SK-N-SH treated with all-trans-retinoic acid at 6 μM for 48 hours (cell line): ENCODE measurements at regions not wholly inside any gene's neighbourhood (a gene's known extent, or its start where the extent isn't known, plus 50 kb on each side); places are given as distances from the start of the nearest gene placed in this dataset.
"Not testable (repeated sequence)": the region's sequence is repeated elsewhere in the genome, so short reads cannot be mapped to it uniquely, and the experiment has no call there.

Experiments used
- ATAC-seq: fragments of 200-7000 bp; cut with Tn5 transposase; 3 replicates; pipeline ENCODE4 v1.9.1; 2020; ENCODE audit warnings: mild to moderate bottlenecking, moderate library complexity
- ARNTL ChIP-seq: fragments of 450-650 bp; formaldehyde crosslinking; IDR thresholded peaks from 2 replicates; pipeline ENCODE4 v1.5.0; 2020; ENCODE audit warnings: low read depth, mild to moderate bottlenecking, moderate library complexity, borderline replicate concordance
- BACH2 ChIP-seq: fragments of 250-450 bp; sonication (Bioruptor Pico); IDR thresholded peaks from 2 replicates; pipeline ENCODE4 v1.9.0; 2021; ENCODE audit warnings: mild to moderate bottlenecking, borderline replicate concordance
- CREB5 ChIP-seq: fragments of 250-450 bp; sonication (Bioruptor Pico); IDR thresholded peaks from 2 replicates; pipeline ENCODE4 v1.5.1; 2020; ENCODE audit warnings: low read depth, mild to moderate bottlenecking, moderate library complexity
- CSDC2 ChIP-seq: fragments of 250-450 bp; sonication (Bioruptor Pico); IDR thresholded peaks from 2 replicates; pipeline ENCODE4 v1.5.0; 2020; ENCODE audit warnings: mild to moderate bottlenecking, moderate library complexity
- CSRNP3 ChIP-seq: fragments of 250-450 bp; sonication (Bioruptor Pico); IDR thresholded peaks from 2 replicates; pipeline ENCODE4 v1.5.1; 2021; ENCODE audit warnings: mild to moderate bottlenecking, moderate library complexity
- ESRRG ChIP-seq: fragments of 250-450 bp; sonication (Bioruptor Pico); IDR thresholded peaks from 2 replicates; pipeline ENCODE4 v1.6.1; 2021; ENCODE audit warnings: mild to moderate bottlenecking
- GLIS3 ChIP-seq: fragments of 250-450 bp; sonication (Bioruptor Pico); IDR thresholded peaks from 2 replicates; pipeline ENCODE4 v1.5.0; 2020; ENCODE audit warnings: mild to moderate bottlenecking, moderate library complexity
- ISL1 ChIP-seq: fragments of 250-450 bp; sonication (Bioruptor Pico); IDR thresholded peaks from 2 replicates; pipeline ENCODE4 v2.1.2; 2022; ENCODE audit warnings: mild to moderate bottlenecking, moderate library complexity
- OSR1 ChIP-seq: fragments of 250-450 bp; sonication (Bioruptor Pico); IDR thresholded peaks from 2 replicates; pipeline ENCODE4 v1.8.0; 2022; ENCODE audit warnings: moderate library complexity, mild to moderate bottlenecking, inconsistent platforms
- PPARA ChIP-seq: fragments of 250-450 bp; sonication (Bioruptor Pico); IDR thresholded peaks from 2 replicates; pipeline ENCODE4 v1.5.0; 2020; ENCODE audit warnings: mild to moderate bottlenecking, borderline replicate concordance
- RARB ChIP-seq: fragments of 250-450 bp; sonication (Bioruptor Pico); IDR thresholded peaks from 2 replicates; pipeline ENCODE4 v1.8.0; 2021; ENCODE audit warnings: mild to moderate bottlenecking, moderate library complexity
- SNAI2 ChIP-seq: fragments of 250-450 bp; sonication (Bioruptor Pico); IDR thresholded peaks from 2 replicates; pipeline ENCODE4 v1.5.0; 2020; ENCODE audit warnings: mild to moderate bottlenecking, moderate library complexity
- TCF4 ChIP-seq: fragments of 250-450 bp; sonication (Bioruptor Pico); IDR thresholded peaks from 2 replicates; pipeline ENCODE4 v1.8.0; 2021; ENCODE audit warnings: mild to moderate bottlenecking, moderate library complexity, borderline replicate concordance
- TOX ChIP-seq: fragments of 250-450 bp; sonication (Bioruptor Pico); IDR thresholded peaks from 2 replicates; pipeline ENCODE4 v1.8.0; 2021; ENCODE audit warnings: mild to moderate bottlenecking, moderate library complexity, borderline replicate concordance
- TSHZ2 ChIP-seq: fragments of 250-450 bp; sonication (Bioruptor Pico); IDR thresholded peaks from 2 replicates; pipeline ENCODE4 v1.5.0; 2020; ENCODE audit warnings: mild to moderate bottlenecking, moderate library complexity
- ZC3H10 ChIP-seq: fragments of 250-450 bp; sonication (Bioruptor Pico); IDR thresholded peaks from 2 replicates; pipeline ENCODE4 v1.5.1; 2021; ENCODE audit warnings: mild to moderate bottlenecking, moderate library complexity
- ZFP3 ChIP-seq: fragments of 250-450 bp; sonication (Bioruptor Pico); IDR thresholded peaks from 2 replicates; pipeline ENCODE4 v1.5.0; 2020; ENCODE audit warnings: mild to moderate bottlenecking, moderate library complexity
- ZFP30 ChIP-seq: fragments of 450-650 bp; formaldehyde crosslinking; IDR thresholded peaks from 2 replicates; pipeline ENCODE4 v1.5.0; 2022; ENCODE audit warnings: mild to moderate bottlenecking, moderate library complexity
- ZNF565 ChIP-seq: fragments of 450-650 bp; formaldehyde crosslinking; conservative IDR thresholded peaks from 2 replicates; pipeline ENCODE4 v1.5.0; 2020; ENCODE audit warnings: low read depth, mild to moderate bottlenecking, moderate library complexity
- ZNF70 ChIP-seq: fragments of 450-650 bp; formaldehyde crosslinking; IDR thresholded peaks from 2 replicates; pipeline ENCODE4 v1.5.0; 2020; ENCODE audit warnings: mild to moderate bottlenecking, moderate library complexity
- ZNF8 ChIP-seq: fragments of 450-650 bp; formaldehyde crosslinking; IDR thresholded peaks from 2 replicates; pipeline ENCODE4 v1.5.0; 2020; ENCODE audit warnings: mild to moderate bottlenecking, moderate library complexity
- TF ChIP-seq, protein P1 (sequence below): fragments of 250-450 bp; sonication (Bioruptor Pico); IDR thresholded peaks from 2 replicates; pipeline ENCODE4 v1.8.0; 2020; ENCODE audit warnings: mild to moderate bottlenecking, moderate library complexity, borderline replicate concordance

DNA sequence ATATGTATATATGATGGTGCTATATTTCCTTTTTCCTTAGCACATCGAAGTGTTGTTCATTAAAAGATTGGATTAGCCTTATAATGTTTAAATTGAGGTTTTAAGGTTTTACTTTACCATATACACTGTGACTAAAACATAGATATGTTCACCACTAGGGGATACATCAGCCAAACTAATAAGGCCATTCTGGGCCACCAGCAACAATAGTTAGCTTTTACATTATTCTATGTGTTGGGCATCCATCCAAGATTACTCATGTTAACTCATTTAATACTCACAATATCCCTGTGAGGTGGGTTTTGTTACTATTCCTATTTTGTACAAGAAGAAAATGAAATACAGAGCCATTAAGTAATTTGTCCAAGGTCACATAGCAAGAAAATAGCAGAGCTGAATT is 202.6 kb upstream of the AVPR1A start:
- TF ChIP-seq ZFP3 (CRISPR knock-in tag) (no peak), SNAI2 (CRISPR knock-in tag) (no peak), ISL1 (CRISPR knock-in tag) (no peak), CREB5 (no peak), ZFP30 (CRISPR knock-in tag) (no peak), CSDC2 (CRISPR knock-in tag) (no peak), GLIS3 (CRISPR knock-in tag) (no peak), ZNF70 (CRISPR knock-in tag) (no peak), RARB (CRISPR knock-in tag) (no peak), ZNF565 (no peak), ESRRG (CRISPR knock-in tag) (no peak)
- TF ChIP-seq, protein P1, sequence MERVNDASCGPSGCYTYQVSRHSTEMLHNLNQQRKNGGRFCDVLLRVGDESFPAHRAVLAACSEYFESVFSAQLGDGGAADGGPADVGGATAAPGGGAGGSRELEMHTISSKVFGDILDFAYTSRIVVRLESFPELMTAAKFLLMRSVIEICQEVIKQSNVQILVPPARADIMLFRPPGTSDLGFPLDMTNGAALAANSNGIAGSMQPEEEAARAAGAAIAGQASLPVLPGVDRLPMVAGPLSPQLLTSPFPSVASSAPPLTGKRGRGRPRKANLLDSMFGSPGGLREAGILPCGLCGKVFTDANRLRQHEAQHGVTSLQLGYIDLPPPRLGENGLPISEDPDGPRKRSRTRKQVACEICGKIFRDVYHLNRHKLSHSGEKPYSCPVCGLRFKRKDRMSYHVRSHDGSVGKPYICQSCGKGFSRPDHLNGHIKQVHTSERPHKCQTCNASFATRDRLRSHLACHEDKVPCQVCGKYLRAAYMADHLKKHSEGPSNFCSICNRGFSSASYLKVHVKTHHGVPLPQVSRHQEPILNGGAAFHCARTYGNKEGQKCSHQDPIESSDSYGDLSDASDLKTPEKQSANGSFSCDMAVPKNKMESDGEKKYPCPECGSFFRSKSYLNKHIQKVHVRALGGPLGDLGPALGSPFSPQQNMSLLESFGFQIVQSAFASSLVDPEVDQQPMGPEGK (CRISPR knock-in tag): no peak
- TF ChIP-seq, all 23 proteins: peak for 0
- no peak for ATAC-seq

DNA sequence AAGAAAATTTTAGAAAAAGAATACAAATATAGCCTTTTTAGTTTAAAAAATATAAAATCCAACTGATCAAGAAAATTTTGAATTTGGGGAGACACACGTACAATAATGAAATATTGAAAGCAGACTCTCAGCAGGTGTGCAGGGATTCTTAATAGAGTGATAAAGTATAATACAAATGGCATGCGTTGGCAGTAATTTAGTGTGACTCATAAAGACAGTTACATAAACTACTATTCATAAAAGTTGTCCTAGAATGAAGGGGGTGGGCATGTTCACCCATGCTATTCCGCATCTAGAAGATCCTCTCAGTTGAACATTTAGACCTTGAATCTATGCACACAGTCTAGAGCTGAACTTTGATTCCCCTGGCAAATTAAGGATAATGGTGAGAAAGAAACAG is 200.4 kb upstream of the AVPR1A start:
- no peak for ATAC-seq
- TF ChIP-seq CSDC2 (CRISPR knock-in tag) (no peak), ZFP30 (CRISPR knock-in tag) (no peak), BACH2 (no peak), TOX (CRISPR knock-in tag) (no peak), RARB (CRISPR knock-in tag) (no peak), CSRNP3 (CRISPR knock-in tag) (no peak), ZC3H10 (CRISPR knock-in tag) (no peak)

DNA sequence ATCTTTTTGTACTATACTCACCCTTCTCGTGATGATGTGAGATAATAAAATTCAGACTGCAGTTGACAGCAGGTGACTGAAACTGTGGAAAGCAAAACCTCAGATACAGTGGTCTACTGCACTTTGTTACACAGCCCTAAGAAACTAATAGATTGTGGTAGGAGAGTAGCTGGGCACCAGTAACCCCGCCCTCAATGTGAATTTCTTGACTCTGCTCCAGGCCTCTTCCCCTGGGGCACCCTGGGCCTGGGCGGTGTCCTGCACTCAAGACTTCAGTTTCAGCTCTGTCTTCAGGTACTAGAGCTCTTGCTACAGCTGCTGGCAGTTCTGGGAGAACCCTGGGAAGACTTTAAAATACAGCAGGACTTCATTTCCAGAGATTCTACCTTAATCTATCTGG is 197.6 kb upstream of the AVPR1A start:
- no peak for TF ChIP-seq ZFP3 (CRISPR knock-in tag)
- TF ChIP-seq BACH2: no peak
- TF ChIP-seq CREB5: no peak
- TF ChIP-seq ZNF8: no peak
- TF ChIP-seq ARNTL: no peak
- no peak for TF ChIP-seq OSR1 (CRISPR knock-in tag)
- no peak for TF ChIP-seq CSRNP3 (CRISPR knock-in tag)
- TF ChIP-seq ZNF70 (CRISPR knock-in tag): no peak
- no peak for TF ChIP-seq ZC3H10 (CRISPR knock-in tag)
- no peak for TF ChIP-seq PPARA (CRISPR knock-in tag)
- TF ChIP-seq TOX (CRISPR knock-in tag): no peak
- no peak for TF ChIP-seq TSHZ2 (CRISPR knock-in tag)
- TF ChIP-seq TCF4 (CRISPR knock-in tag): no peak
- TF ChIP-seq, protein P1 (CRISPR knock-in tag): no peak
- no peak for TF ChIP-seq SNAI2 (CRISPR knock-in tag)
- no peak for TF ChIP-seq GLIS3 (CRISPR knock-in tag)
- ATAC-seq: no peak

DNA sequence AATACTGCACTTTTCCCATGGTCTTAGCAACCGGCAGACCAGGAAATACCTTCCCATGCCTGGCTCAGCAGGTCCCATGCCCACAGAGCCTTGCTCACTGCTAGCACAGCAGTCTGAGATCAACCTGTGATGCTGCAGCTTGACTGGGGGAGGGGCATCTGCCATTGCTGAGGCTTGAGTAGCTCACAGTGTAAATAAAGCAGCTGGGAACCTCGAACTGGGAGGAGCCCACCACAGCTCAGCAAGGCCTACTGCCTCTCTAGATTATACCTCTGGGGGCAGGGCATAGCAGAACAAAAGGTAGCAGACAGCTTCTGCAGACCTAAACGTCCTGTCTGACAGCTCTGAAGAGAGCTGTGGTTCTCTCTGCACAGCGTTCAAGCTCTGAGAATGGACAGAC is 186.2 kb upstream of the AVPR1A start:
- not testable (repeated sequence) for ATAC-seq
